ENCODE measurements at regions not wholly inside any gene's neighbourhood (a gene's known extent, or its start where the extent isn't known, plus 50 kb on each side); places are given as distances from the start of the nearest gene placed in this dataset.
"Not testable (repeated sequence)": the region's sequence is repeated elsewhere in the genome, so short reads cannot be mapped to it uniquely, and the experiment has no call there.

DNA sequence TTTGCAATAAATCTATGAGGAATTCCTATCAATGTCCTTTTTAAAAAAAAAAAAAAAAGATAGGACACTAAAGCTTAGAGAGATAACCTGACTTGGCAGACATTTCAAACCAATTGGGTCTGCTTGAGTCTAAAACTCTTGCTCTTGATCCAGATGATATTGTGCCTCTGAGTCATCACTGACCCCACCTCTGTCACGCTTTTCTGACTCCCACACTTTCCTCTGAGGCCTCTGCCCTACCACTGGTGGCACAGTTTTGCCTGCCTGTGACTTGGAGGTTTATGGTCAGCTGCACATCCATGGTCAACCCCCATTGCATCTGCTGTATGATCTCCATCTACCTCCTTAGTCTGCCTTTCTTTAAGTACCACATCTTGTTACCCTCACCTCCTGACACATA, 328.7 kb downstream of the SPRY2 start:
- DNase-seq: peak; percentile 51

DNA sequence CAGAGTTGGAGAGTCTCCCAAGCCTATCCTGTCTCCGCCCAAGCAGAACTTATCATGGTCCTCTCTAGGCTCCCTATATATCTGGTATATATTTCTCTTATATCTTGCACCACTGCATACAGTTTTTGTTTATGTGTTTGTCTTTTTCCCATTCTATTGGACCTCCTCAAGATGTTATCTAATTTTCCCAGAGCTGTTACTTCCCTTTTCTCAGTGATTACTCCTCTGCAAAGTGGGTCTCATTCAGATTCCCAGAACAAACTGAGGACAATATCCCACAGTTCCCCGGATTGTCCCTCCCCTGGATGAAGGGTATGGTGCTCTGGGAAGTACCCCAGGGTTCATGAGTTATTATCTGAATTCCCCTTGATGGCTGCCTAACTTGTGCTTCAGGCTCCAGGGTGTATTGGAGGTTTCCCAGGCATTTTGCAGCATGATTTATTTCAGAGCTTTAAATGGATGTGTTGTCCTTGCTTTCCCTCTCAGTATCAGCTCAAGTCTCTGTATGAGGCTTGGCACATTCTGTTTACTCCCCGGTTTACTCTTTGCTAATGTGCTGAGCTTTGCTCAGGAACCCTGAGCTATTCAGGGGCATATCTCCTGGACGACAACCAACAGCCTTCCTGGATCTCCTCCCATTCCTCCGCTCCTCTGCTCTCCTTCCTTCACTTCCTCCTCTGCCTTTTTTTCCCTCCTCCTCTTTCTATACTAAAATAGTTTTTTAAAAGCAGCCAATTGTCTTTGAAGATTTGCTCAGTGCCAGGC, 329.3 kb downstream of the SPRY2 start:
- DNase-seq: no peak

DNA sequence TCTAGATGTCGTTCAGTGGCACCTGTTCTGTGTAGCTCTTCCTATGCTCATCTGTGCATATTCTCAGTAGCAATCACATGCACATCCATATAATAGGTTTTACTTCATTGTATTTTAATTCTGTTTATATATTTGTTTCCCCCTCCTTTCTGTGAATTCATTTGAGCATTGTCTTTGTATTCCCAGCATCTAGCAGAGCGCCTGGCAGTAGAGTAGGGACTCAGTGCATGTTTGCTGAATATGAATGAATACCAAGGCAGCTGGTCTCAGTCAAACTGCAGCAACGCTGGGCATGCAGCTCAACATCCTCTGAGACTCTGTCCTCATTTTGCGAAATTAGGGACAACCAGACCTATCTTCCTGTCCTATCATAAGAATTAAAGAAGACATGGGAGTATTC, 330.1 kb downstream of the SPRY2 start:
- DNase-seq: no peak

DNA sequence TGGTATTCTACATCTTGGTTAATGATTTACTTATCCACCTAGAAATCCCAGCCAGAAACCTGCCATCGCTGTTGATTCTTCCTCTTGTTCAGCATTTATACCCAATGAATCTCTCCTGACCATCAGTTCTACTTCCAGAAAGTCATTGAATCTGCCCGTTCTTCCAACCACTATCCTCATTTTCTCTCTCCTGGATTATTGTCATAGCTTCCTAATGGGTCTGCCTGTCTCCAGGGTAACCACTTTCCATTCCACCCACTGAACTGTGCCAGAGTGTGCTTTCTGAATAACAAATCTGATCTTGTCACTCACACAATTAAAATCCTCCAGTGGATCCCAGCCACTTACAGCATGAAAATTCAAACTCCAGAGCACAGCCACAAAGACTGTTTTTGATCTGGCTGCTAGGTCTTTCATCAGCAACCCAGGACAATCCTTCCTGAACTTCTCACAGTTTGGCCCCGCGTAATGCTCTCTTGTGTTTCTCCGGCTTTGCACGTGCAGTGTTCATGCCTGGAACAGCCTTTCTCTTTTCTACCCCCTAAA, 330.6 kb downstream of the SPRY2 start:
- DNase-seq: no peak

DNA sequence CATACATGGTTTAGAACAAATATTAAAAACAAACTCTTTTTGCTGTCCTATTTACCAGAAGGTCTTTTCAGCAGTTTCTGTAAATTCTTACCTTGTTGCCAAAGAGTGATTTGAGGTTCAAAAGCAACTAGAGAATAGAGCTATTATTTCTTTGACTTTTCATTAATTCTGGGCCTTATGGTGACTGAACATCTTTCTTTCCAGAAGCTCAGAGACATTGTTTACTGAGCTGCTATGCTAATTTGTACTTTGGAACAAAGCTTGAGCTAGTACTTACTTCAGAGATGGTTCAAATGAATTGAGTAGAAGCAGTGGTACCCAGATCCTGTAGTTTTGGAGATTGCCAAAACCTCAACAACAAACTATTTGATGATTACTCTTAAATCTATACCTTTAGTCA, 331.2 kb downstream of the SPRY2 start:
- DNase-seq: no peak

DNA sequence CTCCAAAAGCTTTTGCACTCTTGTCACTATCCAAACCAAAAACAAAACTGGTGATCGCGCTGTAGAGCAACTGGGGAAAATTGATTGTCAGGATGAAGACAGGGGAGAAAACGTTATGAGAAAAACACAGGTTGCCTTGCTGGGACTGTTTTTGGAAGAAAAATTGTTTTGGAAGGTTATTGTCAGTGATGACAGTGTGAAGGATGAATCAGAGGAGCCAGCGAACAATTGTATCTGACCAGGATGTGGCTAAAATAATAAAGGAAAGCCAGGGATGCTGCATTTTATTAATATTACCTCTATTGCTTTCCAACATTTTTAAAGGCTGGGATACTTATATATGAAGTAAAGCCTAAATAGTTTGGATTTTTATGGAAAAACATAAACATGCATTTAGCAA, 334.0 kb downstream of the SPRY2 start:
- DNase-seq: no peak

DNA sequence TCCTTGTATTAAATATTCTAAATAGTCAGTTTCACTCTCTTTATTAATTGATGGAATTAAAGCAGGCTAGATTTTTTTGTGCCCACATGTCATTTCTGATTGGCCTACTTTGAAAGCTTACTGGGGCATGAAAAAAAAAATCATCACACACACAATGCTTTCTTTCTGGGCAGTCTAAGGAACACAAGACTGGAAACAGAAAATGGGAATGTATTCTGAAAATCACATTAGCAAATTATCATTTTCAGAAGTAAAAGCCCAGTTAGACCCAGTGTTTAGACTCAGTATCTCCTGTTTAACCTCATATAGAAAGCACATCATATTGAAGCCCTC, 339.4 kb downstream of the SPRY2 start:
- no peak for DNase-seq

DNA sequence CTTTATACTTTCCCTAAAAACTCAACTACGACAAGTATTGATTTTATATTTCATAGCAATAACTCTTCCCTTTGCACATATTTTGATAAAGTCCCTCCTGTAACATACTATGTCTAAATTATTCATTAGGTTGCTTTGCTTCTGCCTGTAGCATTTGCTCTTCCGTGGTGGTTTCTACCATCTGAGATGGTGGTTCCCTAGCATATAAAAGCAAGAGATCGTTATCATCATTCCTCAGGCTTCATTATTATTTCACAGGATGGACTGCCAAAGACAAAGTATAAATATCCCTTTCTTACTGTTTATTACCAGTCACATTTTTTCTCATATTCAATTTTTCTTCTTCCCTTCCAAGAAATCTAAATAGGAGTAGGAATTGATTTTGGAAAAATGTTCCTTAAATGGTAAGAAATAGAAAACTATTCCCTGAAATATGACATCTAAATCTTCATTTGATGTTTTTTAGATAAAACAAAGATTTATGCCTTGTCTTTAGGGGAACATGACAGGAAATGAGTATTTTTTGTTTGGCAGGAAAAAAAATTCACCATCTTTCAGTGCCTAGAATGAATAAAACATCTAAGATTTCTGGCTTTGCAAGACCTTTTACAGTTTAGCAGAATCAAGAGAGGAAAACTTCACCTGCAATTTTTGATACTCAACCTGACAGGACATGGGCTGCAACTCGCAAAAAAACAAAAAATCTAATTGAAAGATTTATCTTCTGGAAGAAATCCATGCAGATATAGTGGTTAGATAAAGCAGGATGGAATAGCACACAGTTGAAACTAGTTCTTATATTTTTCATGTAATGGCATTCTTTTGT, 340.0 kb downstream of the SPRY2 start:
- DNase-seq: no peak

DNA sequence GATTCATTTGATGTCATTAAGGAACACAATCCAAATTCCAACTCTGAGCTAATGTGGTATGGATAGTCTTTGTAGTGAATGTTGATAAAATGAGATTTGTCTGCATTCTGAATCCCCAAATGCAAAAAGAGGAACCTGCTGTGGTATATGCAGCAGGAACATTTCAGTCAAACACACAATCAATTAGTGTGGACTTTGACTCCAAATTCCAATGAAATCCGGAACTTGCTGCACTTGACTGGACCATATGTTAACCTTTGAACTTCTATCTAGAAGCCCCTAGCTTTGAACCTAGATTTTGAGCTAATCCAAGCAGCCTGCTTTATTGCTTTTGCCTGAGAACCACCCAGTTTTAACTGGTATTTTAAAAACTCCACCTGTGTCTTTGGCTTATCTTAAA, 341.3 kb downstream of the SPRY2 start:
- DNase-seq: no peak

DNA sequence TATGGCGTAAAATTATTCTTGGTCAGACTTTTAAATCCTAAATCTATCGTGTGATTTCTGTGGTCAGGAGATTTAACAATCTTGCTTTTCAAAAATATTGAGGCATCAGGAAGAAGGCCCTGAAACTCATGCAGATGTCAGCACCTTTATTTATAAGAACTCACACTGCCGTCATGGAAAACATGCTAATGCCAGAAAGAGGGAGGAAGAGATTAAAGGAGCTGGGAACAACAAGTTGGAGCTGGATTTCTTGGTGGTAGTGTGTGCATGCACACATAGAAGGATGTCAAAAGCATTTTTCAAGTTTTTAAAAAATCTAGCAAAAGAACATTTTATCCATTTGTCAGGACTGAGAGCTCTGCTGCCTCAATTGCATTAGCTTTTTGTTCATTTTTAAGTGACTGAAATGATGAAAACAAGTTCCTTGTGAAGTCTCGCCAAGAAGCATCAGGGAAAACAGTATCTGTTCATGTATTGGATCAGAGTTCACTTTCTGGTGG, 342.5 kb downstream of the SPRY2 start:
- DNase-seq: no peak

DNA sequence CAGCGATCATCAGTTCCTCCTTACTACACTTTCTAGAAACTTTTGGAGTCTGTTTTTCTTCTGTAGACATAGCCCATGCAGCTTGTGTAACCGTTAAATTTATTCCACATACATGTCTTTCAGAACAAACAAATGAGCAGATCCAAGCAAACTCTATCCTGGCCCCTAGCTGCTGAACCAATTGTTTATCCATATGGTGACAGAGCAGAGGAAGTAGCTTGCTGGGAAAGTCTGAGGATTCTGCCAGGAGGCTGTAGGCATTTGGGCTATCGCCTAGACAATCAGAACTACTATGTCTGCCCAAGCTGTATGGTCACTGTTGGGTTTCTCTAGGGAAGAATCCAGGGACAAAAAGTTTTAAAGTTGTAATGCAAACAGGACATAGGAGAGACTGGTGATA, 343.7 kb downstream of the SPRY2 start:
- DNase-seq: no peak

DNA sequence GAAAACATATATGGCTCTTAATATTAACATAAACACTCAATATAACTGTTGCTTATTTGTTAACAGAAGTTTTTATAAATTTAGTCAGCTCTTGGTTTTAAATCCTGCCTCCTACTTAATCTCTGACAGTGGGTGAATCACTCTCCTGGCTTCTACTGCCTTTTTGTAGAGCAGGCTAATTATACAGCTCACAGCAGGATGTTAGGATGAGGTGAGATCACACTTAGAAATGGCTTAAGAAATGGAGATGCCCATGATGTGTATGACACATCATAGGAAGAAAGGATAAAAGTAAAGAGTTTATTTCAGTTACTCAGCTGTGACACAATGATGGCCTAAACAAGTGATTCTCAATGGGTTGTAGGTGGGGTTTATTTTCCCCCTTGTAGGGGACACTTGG, 345.6 kb downstream of the SPRY2 start:
- peak; percentile 45 for DNase-seq

DNA sequence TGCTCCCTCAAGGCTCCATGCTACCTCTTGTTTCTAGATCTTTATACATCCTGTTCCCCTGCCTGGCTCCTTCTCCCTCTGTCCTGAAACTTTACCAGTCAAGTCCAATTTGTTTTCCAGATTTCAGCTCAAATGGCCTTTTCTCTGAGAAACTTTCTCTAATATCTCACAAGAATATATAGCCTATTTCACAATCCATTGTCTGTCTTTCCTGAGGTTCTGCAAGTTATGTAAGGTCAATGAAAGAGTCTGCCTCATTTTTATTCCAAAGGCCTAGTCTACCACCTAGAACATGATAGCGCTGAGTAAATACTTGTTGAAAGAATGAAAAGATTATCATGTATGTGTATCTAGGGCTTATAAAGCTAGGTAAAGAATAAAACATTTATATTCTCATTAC, 348.8 kb downstream of the SPRY2 start:
- DNase-seq: no peak

DNA sequence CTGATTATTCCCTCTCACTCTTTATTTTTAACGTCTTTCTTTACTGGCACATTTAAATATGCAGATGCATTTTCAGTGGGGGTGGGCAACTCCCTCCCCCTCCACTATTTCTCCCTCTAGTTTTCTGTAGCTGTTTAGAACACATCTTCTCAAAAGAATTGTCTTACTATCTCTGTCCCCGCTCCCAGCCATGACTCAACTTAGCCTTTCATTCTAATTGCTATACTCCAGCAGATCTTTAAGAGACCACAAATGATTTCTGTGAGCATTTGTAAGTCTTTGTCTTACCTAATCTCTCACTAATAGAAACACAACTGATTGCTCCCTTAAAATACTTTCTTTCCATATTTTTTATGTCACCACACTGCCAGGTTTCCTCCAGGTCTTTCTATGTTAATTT, 350.9 kb downstream of the SPRY2 start:
- DNase-seq: no peak

DNA sequence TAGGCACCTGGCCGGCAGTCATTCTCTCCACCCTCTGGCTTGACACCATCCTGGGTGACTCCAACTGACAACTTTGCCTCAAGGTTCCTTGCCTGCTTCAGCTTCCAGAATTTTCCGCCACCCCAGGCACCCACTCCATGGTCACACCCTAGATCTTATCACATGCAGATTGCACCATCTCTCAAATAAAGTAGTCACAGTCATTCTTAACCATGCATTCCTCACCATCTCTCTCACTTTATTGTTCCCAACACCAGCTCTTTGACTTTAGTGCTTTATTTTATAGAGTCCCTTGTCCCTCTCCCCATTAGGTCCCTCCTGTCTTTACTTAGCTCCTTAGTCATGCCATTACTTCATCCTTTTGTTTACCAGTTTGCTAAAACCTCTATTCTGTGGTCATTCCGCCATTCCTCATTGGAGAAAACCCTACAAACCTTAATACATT, 351.7 kb downstream of the SPRY2 start:
- DNase-seq: no peak

DNA sequence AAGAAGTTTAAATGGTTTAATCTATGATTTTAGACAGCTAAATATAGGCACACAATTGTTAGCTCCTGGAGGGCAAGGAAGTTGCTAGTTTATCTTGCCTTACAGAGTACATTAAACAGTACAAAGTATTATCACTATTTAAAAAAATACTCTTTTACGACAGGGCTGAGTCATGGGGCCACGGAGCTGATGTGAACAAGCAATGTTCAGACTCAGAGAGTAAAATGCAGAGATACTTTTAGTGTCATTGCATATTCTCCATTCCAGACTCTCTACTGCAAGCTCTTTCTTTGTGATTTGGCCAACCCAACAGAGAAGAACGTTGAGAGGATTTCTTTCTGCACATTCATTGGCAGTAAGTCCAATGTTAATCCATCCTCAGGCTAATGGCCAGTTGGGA, 352.4 kb downstream of the SPRY2 start:
- DNase-seq: no peak

DNA sequence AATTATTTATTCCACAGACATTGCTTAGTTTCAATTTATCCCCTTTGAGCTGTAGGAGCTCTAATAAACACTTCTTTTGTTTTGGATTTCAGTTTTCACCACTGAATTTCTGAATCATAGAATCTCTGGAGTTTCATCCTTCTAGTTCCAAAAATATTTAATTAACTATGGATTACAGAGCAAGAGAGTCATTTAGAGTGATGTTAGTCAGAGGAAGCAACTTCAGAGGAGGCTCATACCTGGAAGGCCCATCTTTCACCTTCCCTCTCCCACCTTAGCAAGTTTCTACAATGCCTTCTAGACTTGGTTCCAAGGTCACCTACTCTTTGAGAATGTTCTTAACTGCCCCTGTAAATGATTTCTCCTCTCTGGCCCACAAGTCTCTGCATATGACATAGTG, 353.2 kb downstream of the SPRY2 start:
- DNase-seq: no peak

DNA sequence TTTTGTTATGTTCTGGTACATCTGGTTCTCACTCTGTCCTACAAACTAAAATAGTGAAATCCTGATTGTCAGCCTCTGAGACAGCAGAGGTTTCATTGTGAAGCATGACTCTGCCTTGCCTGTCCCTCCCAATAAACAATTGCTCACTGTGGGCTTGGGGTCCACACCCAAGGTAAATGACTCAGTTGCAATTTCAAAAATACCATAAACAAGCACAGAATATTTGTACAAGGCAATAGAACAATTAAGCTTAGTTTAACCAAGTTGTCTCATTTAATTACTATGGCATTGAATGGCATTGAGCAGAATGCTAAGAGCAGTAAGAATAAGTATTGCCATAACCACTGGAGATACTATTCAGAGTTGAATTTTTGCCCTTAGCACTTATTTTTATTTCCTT, 353.6 kb downstream of the SPRY2 start:
- DNase-seq: no peak

DNA sequence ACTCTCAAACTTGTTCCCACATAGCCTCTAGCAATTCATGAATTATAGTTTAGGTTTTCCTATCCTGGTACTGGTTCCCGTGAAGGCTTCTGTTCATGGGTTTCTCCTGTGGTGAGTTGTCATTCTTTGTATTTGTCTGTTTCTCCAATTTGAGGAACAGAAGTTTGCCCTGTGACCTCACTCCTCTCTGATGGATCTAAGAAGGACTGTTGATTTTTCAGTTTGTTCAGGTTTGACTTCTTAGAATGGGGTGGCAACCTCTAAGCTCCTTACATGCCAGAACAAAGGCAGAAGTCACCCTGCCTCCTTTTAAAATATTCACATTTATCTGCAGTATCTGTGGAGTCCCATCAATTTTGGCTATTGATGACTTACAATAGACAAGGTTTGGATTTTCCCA, 354.0 kb downstream of the SPRY2 start:
- peak; percentile 18 for DNase-seq

DNA sequence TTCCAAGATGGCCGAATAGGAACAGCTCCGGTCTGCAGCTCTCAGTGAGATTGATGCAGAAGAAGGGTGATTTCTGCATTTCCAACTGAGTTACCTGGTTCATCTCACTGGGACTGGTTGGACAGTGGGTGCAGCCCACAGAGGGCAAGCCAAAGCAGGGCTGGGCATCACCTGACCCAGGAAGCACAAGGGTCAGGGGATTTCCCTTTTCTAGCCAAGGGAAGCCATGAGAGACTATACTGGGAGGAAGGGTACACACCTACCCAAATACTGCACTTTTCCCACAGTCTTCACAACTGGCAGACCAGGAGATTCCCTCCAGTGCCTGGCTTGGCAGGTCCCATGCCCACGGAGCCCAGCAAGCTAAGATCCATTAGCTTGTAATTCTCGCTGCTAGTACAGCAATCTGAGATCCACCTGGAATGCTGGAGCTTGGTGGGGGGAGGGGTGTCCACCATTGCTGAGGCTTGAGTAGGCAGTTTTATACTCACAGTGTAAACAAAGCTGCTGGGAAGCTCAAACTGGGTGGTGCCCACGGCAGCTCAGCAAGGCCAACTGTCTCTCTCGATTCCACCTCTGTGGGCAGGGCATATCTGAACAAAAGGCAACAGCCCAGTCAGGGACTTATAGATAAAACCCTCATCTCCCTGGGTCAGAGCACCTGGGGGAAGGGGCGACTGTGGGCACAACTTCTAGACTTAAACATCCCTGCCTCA, 365.8 kb downstream of the SPRY2 start:
- DNase-seq: not testable (repeated sequence)

DNA sequence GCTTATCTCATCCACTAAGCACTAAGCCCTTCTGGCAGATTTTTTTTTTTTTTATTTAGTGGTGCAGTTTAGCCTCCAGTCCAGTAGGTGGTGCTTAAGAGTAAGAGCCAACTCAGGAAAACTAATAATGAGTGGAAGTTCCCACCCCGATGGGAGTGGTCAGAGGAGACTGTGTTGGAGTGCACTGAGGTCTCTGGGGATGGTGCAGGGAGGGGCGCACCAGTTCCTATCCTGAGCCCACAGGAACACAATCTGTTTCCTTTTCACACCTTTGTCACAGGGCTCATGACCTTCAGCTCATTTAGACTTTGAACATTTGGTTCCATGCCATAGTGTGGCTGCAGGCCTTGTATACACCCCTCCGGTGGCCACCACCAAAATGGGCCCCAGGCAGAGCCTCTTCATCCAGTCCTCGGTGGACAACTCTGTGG, 367.4 kb downstream of the SPRY2 start:
- DNase-seq: no peak

DNA sequence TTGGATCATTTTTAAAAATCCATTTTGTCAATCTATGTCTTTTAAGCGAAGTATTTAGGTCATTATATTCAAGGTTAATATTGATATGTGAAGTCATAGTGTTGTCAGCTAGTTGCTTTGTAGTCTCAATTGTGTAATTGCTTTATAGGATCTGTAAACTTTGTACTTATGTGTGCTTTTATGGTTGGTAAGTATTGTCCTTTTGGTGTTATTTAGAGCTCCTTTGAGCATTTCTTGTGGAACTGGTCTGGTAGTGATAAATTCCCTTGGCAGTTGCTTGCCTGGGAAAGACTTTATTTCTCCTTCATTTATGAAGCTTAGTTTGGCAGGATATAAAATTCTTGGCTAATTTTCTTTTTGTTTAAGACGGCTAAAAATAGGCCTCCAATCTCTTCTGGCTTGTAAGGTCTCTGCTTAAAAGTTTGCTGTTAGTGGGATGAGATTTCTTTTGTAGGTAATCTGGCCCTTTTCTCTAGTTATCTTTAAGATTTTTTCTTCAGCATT, 368.8 kb downstream of the SPRY2 start:
- DNase-seq: no peak

DNA sequence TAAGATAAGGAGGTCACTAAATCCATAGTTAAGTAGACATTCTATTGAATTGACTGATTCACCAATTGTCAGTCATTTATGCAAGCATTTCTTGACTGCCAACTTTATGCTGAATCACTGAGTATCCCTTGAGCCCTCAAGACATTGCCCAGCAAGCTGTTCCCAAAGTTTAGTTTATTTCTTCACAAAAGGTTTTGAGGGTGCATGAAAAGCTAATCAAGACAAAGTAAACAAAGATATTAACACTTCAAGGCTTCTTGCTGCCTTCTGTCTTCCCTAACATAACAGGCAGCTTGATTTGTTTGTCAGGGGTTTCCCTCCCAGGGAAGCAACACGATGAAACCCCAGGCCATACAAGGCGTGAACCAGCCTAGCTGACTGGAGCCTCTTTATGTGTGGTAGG, 374.4 kb downstream of the SPRY2 start:
- no peak for DNase-seq
